Vagina (tissue), 2 donors: ENCODE measurements at regions not wholly inside any gene's neighbourhood (a gene's known extent, or its start where the extent isn't known, plus 50 kb on each side); places are given as distances from the start of the nearest gene placed in this dataset.

Experiments
- DNase-seq, 2 donors: peaks; one replicate each; pipeline ENCODE4 v3.0.0-alpha.2; 2017; ENCODE audit errors: extremely low spot score in 2 of 2
- H3K27ac ChIP-seq: fragments of 200-600 bp; sonication (generic); one replicate; pipeline ENCODE4 v1.5.1; 2019
- H3K27me3 ChIP-seq: fragments of 200-600 bp; sonication (generic); one replicate; pipeline ENCODE4 v1.5.1; 2019
- H3K36me3 ChIP-seq, 2 donors: fragments of 200-600 bp; sonication (generic); one replicate each; pipeline ENCODE4 v1.5.1; 2017 to 2019
- H3K4me1 ChIP-seq: fragments of 200-600 bp; sonication (generic); one replicate; pipeline ENCODE4 v1.5.1; 2019
- H3K4me3 ChIP-seq, 2 donors: fragments of 200-600 bp; sonication (generic); 1 replicate in 1 of 2; 2 replicates in 1 of 2; pipeline ENCODE4 v1.5.1; 2016 to 2019
- H3K9me3 ChIP-seq: fragments of 200-600 bp; sonication (generic); one replicate; pipeline ENCODE4 v1.5.1; 2019
- POLR2A ChIP-seq, 2 donors: fragments of 450-650 bp; IDR thresholded peaks; one replicate each; pipeline ENCODE4 v1.6.1; 2017; ENCODE audit warnings: antibody characterized with exemption in 2 of 2, mild to moderate bottlenecking in 2 of 2, moderate library complexity in 2 of 2
- POLR2AphosphoS5 ChIP-seq, 2 donors: sonication (generic); formaldehyde crosslinking; IDR thresholded peaks; one replicate each; pipeline ENCODE4 v1.9.0; 2017; ENCODE audit warnings: antibody characterized with exemption in 2 of 2, mild to moderate bottlenecking in 2 of 2, low read depth in 1 of 2; ENCODE audit not compliant: insufficient read depth in 1 of 2
- intact Hi-C: fragments of 100-400 bp; cut with DNase I; formaldehyde crosslinking; loops from one replicate; pipeline ENCODE4 v1.15.1; 2023
- TF ChIP-seq, protein P1 (sequence below), 3 experiments: fragments of 450-650 bp in 2 of 3; fragments of 200-600 bp in 1 of 3; sonication (generic) in 1 of 3; IDR thresholded peaks; one replicate each; pipeline ENCODE4 v1.5.1; 2017 to 2019; ENCODE audit warnings: antibody characterized with exemption in 3 of 3, mild to moderate bottlenecking in 2 of 3, moderate library complexity in 2 of 3

- H3K27me3 ChIP-seq: no peaks in the 10 kb centered on the region
- no peak overlapping the region for H3K27ac ChIP-seq
- no peaks in the 10 kb centered on the region for H3K4me1 ChIP-seq
- no peak for TF ChIP-seq POLR2AphosphoS5 (IDR thresholded peaks at IDR 0.05; ENCODE audit: insufficient read depth in 1 of 2, low read depth in 1 of 2)
- no peaks in the 10 kb centered on the region for H3K36me3 ChIP-seq
- no peak for DNase-seq
- intact Hi-C loops: loop anchor here (10.0 kb wide), 1 partner anchor 216 kb away; no protein-coding TSS in a partner anchor
- H3K9me3 ChIP-seq: no peaks in the 10 kb centered on the region
- no peak overlapping the region for H3K4me3 ChIP-seq
Observed at GRCh38 chr15:89421219-89421618, 75.2 kb downstream of the RHCG start.

- Histone ChIP-seq H3K9me3 (no peaks in the 10 kb centered on the region), H3K4me1 (no peaks in the 10 kb centered on the region), H3K27ac (no peak overlapping the region), H3K4me3 (no peak overlapping the region), H3K36me3 (no peaks in the 10 kb centered on the region), H3K27me3 (no peaks in the 10 kb centered on the region)
- TF ChIP-seq POLR2A (IDR thresholded peaks at IDR 0.05) (no peak), POLR2AphosphoS5 (IDR thresholded peaks at IDR 0.05; ENCODE audit: insufficient read depth in 1 of 2, low read depth in 1 of 2) (no peak)
- TF ChIP-seq, protein P1, sequence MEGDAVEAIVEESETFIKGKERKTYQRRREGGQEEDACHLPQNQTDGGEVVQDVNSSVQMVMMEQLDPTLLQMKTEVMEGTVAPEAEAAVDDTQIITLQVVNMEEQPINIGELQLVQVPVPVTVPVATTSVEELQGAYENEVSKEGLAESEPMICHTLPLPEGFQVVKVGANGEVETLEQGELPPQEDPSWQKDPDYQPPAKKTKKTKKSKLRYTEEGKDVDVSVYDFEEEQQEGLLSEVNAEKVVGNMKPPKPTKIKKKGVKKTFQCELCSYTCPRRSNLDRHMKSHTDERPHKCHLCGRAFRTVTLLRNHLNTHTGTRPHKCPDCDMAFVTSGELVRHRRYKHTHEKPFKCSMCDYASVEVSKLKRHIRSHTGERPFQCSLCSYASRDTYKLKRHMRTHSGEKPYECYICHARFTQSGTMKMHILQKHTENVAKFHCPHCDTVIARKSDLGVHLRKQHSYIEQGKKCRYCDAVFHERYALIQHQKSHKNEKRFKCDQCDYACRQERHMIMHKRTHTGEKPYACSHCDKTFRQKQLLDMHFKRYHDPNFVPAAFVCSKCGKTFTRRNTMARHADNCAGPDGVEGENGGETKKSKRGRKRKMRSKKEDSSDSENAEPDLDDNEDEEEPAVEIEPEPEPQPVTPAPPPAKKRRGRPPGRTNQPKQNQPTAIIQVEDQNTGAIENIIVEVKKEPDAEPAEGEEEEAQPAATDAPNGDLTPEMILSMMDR (IDR thresholded peaks at IDR 0.05): no peak
- intact Hi-C loops: no loop called here
- DNase-seq: no peak
Observed at GRCh38 chr15:89419370-89419984, 76.9 kb downstream of the RHCG start.

DNA sequence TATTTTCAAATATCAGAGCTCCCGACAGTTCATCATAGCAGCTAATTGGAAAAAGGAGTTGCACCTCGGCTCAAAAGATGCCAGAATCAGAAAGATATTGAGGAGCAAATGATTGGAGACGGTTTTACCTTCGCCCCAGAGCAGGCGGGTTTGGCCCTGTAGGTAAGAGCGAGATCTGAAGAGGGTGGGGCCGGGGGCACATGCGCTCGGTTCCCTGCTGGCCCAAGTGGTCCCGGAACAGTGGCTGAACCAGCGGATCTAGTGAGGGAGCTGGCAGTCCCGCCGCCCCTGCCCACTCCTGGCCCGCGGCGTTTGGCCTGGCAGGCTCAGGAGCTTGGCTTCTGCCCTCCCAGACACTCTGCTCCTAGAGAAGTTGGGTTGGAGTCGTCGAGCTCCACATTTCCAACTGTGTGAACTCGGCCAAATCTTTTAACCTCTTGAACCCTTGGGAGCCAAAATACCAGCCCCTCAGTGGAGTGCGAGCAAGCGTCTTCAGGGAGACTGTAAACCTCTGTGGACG is 79.1 kb downstream of the RHCG start:
- Histone ChIP-seq H3K27ac (no peak overlapping the region), H3K36me3 (no peaks in the 10 kb centered on the region), H3K4me1 (no peaks in the 10 kb centered on the region), H3K4me3 (no peak overlapping the region), H3K27me3 (no peaks in the 10 kb centered on the region), H3K9me3 (no peaks in the 10 kb centered on the region)
- TF ChIP-seq, protein P1 (IDR thresholded peaks at IDR 0.05): no peak
- no peak for TF ChIP-seq POLR2A (IDR thresholded peaks at IDR 0.05)
- TF ChIP-seq POLR2AphosphoS5 (IDR thresholded peaks at IDR 0.05; ENCODE audit: insufficient read depth in 1 of 2, low read depth in 1 of 2): no peak
- intact Hi-C loops: no loop called here
- DNase-seq: no peak

DNA sequence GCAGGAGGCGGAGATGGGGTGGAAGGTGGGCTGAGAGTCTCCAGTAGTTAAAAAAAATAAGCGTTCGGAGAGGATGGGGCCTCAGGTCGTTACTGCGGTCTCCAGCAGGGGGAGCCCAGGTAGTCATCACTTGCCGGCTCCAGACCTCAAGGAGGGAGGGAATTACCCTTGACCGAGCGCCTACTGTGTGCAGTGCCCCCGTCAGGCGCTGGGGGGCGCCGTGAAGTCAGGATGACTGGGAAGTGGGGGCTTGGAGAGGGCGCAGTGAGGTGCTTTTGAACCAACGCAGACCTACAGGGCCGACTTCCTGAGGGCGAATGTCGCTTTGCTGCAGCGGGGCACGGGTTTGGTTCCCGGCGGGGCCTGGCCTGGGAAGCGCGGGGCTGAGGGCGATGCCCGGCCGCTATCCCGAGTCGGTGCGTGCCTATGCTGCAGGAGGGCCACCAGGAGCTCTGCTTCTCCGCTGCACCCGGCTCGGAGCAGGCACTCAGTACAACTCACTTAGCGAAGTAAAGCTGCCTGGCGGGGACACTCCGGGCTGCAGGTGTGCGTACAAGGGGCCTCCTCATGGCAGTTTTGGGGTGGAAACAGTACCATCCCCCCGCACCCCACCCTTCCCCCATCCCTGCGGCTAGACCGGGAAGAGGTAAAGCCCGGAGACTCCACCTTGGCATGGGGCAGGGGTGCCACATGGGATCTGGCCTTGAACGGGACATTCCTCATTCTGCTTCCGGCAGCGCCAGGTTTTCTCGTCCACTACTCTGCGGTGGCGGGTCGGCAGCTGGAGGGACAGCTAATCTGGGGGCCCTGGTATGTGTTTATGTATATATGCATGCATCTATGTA is 79.8 kb downstream of the RHCG start:
- H3K27me3 ChIP-seq: no peaks in the 10 kb centered on the region
- H3K4me3 ChIP-seq: no peak overlapping the region
- H3K9me3 ChIP-seq: no peaks in the 10 kb centered on the region
- H3K27ac ChIP-seq: no peak overlapping the region
- no peak for DNase-seq
- no peaks in the 10 kb centered on the region for H3K4me1 ChIP-seq
- H3K36me3 ChIP-seq: no peaks in the 10 kb centered on the region
- TF ChIP-seq, protein P1 (IDR thresholded peaks at IDR 0.05): peak; percentile 28 to 45 (median 32)
- TF ChIP-seq POLR2AphosphoS5 (IDR thresholded peaks at IDR 0.05; ENCODE audit: insufficient read depth in 1 of 2, low read depth in 1 of 2) (no peak), POLR2A (IDR thresholded peaks at IDR 0.05) (no peak)
- intact Hi-C loops: no loop called here

DNA sequence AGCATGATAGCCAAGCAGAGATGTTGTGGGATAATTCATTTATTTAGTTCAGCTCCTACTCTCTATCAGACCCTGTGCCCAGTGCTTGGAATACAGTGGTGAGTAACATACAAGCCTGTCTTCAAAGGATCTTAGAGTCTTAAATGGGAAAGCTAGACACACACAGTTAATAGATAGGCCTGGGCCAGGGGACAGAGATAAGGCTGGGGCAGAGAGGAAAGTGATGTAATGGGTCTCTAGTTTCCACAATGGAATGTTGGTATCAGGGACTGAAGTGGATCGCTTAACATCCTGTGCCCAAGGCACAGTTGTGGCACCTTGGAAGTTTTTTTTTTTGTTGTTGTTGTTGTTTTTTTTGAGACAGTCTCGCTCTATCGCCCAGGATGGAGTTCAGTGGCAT is 79.9 kb upstream of the POLG start:
- Histone ChIP-seq H3K27me3 (no peaks in the 10 kb centered on the region), H3K27ac (no peak overlapping the region), H3K4me1 (peaks cover 2% of the 10 kb centered on the region), H3K9me3 (no peaks in the 10 kb centered on the region), H3K4me3 (no peak overlapping the region), H3K36me3 (no peaks in the 10 kb centered on the region)
- TF ChIP-seq, protein P1 (IDR thresholded peaks at IDR 0.05): no peak
- TF ChIP-seq POLR2AphosphoS5 (IDR thresholded peaks at IDR 0.05; ENCODE audit: insufficient read depth in 1 of 2, low read depth in 1 of 2) (no peak), POLR2A (IDR thresholded peaks at IDR 0.05) (no peak)
- DNase-seq: no peak
- intact Hi-C loops: no loop called here
